GM23338 (cell line): ENCODE measurements at regions not wholly inside any gene's neighbourhood (a gene's known extent, or its start where the extent isn't known, plus 50 kb on each side); places are given as distances from the start of the nearest gene placed in this dataset.

Experiments
- CREB1 ChIP-seq: fragments of 250-450 bp; sonication (Bioruptor Pico); IDR thresholded peaks from 2 replicates; pipeline ENCODE4 v1.5.0; 2020; ENCODE audit warnings: low read depth, mild to moderate bottlenecking, moderate library complexity
- EZH2phosphoT487 ChIP-seq: fragments of 200-600 bp; sonication (generic); IDR thresholded peaks from one replicate; pipeline ENCODE4 v1.8.1; 2018; ENCODE audit warnings: antibody characterized with exemption; ENCODE audit not compliant: unreplicated experiment
- POLR2AphosphoS5 ChIP-seq: IDR thresholded peaks from 2 replicates; pipeline ENCODE4 v1.6.1; 2016; ENCODE audit warnings: antibody characterized with exemption, low read depth
- ZNF331 ChIP-seq: fragments of 250-450 bp; sonication (Bioruptor Pico); IDR thresholded peaks from 2 replicates; pipeline ENCODE4 v1.5.0; 2020; ENCODE audit warnings: low read depth, mild to moderate bottlenecking, moderate library complexity
- TF ChIP-seq, protein P1 (sequence below): fragments of 250-450 bp; sonication (Bioruptor Pico); IDR thresholded peaks from 2 replicates; pipeline ENCODE4 v1.5.0; 2020; ENCODE audit warnings: mild to moderate bottlenecking, moderate library complexity
- TF ChIP-seq, protein P2 (sequence below): IDR thresholded peaks from one replicate; pipeline ENCODE4 v1.6.1; 2018; ENCODE audit warnings: antibody characterized with exemption; ENCODE audit not compliant: unreplicated experiment
- TF ChIP-seq, protein P3 (sequence below), 2 experiments: fragments of 200-600 bp in 1 of 2; sonication (generic) in 1 of 2; conservative IDR thresholded peaks; 2 replicates each; pipeline versions ENCODE4 v1.5.1 to v1.6.1; 2016 to 2017; ENCODE audit warnings: antibody characterized with exemption in 2 of 2, low read depth in 2 of 2, mild to moderate bottlenecking in 2 of 2, moderate library complexity in 1 of 2

DNA sequence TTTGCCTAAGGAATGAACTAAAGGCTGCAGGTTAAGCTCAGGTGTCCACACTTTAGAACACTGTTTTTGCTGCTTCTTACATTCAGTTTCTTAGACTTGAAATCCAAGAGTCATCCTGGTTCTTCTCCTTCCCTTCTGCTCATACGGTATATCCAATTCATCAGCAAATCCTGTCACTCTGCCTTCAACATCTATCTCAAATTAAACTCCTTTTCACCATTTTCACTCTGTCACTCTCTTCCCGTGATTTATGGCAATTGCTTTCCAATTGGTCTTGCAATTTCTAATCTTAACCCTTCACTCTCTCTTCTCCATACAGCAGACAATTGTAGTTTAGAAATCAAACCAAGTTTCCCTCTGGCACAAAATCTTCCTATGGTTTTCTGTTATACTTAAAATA is 182.9 kb downstream of the MRPS30 start (continued):
- TF ChIP-seq, protein P1, sequence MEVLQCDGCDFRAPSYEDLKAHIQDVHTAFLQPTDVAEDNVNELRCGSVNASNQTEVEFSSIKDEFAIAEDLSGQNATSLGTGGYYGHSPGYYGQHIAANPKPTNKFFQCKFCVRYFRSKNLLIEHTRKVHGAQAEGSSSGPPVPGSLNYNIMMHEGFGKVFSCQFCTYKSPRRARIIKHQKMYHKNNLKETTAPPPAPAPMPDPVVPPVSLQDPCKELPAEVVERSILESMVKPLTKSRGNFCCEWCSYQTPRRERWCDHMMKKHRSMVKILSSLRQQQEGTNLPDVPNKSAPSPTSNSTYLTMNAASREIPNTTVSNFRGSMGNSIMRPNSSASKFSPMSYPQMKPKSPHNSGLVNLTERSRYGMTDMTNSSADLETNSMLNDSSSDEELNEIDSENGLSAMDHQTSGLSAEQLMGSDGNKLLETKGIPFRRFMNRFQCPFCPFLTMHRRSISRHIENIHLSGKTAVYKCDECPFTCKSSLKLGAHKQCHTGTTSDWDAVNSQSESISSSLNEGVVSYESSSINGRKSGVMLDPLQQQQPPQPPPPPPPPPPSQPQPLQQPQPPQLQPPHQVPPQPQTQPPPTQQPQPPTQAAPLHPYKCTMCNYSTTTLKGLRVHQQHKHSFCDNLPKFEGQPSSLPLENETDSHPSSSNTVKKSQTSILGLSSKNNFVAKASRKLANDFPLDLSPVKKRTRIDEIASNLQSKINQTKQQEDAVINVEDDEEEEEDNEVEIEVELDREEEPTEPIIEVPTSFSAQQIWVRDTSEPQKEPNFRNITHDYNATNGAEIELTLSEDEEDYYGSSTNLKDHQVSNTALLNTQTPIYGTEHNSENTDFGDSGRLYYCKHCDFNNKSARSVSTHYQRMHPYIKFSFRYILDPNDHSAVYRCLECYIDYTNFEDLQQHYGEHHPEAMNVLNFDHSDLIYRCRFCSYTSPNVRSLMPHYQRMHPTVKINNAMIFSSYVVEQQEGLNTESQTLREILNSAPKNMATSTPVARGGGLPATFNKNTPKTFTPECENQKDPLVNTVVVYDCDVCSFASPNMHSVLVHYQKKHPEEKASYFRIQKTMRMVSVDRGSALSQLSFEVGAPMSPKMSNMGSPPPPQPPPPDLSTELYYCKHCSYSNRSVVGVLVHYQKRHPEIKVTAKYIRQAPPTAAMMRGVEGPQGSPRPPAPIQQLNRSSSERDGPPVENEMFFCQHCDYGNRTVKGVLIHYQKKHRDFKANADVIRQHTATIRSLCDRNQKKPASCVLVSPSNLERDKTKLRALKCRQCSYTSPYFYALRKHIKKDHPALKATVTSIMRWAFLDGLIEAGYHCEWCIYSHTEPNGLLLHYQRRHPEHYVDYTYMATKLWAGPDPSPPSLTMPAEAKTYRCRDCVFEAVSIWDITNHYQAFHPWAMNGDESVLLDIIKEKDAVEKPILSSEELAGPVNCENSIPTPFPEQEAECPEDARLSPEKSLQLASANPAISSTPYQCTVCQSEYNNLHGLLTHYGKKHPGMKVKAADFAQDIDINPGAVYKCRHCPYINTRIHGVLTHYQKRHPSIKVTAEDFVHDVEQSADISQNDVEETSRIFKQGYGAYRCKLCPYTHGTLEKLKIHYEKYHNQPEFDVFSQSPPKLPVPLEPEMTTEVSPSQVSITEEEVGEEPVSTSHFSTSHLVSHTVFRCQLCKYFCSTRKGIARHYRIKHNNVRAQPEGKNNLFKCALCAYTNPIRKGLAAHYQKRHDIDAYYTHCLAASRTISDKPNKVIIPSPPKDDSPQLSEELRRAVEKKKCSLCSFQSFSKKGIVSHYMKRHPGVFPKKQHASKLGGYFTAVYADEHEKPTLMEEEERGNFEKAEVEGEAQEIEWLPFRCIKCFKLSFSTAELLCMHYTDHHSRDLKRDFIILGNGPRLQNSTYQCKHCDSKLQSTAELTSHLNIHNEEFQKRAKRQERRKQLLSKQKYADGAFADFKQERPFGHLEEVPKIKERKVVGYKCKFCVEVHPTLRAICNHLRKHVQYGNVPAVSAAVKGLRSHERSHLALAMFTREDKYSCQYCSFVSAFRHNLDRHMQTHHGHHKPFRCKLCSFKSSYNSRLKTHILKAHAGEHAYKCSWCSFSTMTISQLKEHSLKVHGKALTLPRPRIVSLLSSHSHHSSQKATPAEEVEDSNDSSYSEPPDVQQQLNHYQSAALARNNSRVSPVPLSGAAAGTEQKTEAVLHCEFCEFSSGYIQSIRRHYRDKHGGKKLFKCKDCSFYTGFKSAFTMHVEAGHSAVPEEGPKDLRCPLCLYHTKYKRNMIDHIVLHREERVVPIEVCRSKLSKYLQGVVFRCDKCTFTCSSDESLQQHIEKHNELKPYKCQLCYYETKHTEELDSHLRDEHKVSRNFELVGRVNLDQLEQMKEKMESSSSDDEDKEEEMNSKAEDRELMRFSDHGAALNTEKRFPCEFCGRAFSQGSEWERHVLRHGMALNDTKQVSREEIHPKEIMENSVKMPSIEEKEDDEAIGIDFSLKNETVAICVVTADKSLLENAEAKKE, result no peak
- TF ChIP-seq, protein P2, sequence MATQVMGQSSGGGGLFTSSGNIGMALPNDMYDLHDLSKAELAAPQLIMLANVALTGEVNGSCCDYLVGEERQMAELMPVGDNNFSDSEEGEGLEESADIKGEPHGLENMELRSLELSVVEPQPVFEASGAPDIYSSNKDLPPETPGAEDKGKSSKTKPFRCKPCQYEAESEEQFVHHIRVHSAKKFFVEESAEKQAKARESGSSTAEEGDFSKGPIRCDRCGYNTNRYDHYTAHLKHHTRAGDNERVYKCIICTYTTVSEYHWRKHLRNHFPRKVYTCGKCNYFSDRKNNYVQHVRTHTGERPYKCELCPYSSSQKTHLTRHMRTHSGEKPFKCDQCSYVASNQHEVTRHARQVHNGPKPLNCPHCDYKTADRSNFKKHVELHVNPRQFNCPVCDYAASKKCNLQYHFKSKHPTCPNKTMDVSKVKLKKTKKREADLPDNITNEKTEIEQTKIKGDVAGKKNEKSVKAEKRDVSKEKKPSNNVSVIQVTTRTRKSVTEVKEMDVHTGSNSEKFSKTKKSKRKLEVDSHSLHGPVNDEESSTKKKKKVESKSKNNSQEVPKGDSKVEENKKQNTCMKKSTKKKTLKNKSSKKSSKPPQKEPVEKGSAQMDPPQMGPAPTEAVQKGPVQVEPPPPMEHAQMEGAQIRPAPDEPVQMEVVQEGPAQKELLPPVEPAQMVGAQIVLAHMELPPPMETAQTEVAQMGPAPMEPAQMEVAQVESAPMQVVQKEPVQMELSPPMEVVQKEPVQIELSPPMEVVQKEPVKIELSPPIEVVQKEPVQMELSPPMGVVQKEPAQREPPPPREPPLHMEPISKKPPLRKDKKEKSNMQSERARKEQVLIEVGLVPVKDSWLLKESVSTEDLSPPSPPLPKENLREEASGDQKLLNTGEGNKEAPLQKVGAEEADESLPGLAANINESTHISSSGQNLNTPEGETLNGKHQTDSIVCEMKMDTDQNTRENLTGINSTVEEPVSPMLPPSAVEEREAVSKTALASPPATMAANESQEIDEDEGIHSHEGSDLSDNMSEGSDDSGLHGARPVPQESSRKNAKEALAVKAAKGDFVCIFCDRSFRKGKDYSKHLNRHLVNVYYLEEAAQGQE, result no peak
- TF ChIP-seq ZNF331 (CRISPR knock-in tag), result no peak
- TF ChIP-seq POLR2AphosphoS5, result no peak
- TF ChIP-seq, protein P3, sequence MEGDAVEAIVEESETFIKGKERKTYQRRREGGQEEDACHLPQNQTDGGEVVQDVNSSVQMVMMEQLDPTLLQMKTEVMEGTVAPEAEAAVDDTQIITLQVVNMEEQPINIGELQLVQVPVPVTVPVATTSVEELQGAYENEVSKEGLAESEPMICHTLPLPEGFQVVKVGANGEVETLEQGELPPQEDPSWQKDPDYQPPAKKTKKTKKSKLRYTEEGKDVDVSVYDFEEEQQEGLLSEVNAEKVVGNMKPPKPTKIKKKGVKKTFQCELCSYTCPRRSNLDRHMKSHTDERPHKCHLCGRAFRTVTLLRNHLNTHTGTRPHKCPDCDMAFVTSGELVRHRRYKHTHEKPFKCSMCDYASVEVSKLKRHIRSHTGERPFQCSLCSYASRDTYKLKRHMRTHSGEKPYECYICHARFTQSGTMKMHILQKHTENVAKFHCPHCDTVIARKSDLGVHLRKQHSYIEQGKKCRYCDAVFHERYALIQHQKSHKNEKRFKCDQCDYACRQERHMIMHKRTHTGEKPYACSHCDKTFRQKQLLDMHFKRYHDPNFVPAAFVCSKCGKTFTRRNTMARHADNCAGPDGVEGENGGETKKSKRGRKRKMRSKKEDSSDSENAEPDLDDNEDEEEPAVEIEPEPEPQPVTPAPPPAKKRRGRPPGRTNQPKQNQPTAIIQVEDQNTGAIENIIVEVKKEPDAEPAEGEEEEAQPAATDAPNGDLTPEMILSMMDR (conservative IDR thresholded peaks at IDR 0.05; ENCODE audit: low read depth in 2 of 2), result no peak
- no peak for TF ChIP-seq CREB1
- TF ChIP-seq EZH2phosphoT487, result no peak
